DOHH2 (cell line): ENCODE measurements at regions not wholly inside any gene's neighbourhood (a gene's known extent, or its start where the extent isn't known, plus 50 kb on each side); places are given as distances from the start of the nearest gene placed in this dataset.
"Not testable (repeated sequence)": the region's sequence is repeated elsewhere in the genome, so short reads cannot be mapped to it uniquely, and the experiment has no call there.

ENCODE experiments used
- H3F3A ChIP-seq: fragments of 200-600 bp; sonication (generic), shearing (Covaris generic); 2 replicates; pipeline ENCODE4 v1.6.0; 2016; ENCODE audit warnings: antibody characterized with exemption, mild to moderate bottlenecking; ENCODE audit not compliant: control insufficient read depth, insufficient read depth
- H3K27ac ChIP-seq: fragments of 200-600 bp; sonication (generic); 2 replicates; pipeline ENCODE4 v1.5.1; 2014; ENCODE audit warnings: low read depth, mild to moderate bottlenecking, low read length, moderate library complexity
- H3K27me3 ChIP-seq: fragments of 200-600 bp; sonication (generic); 2 replicates; pipeline ENCODE4 v1.6.1; 2014; ENCODE audit warnings: mild to moderate bottlenecking, low read length, mixed read lengths; ENCODE audit not compliant: control insufficient read depth
- H3K36me3 ChIP-seq: fragments of 200-600 bp; sonication (generic); 2 replicates; pipeline ENCODE4 v1.6.1; 2014; ENCODE audit warnings: mild to moderate bottlenecking, low read length, moderate library complexity, mixed read lengths; ENCODE audit not compliant: control insufficient read depth
- H3K4me1 ChIP-seq: fragments of 200-600 bp; sonication (generic); 2 replicates; pipeline ENCODE4 v1.6.1; 2014; ENCODE audit warnings: mild to moderate bottlenecking, low read length, mixed read lengths; ENCODE audit not compliant: control insufficient read depth
- H3K4me2 ChIP-seq: fragments of 200-600 bp; sonication (generic); 2 replicates; pipeline ENCODE4 v1.6.0; 2014; ENCODE audit warnings: mild to moderate bottlenecking, low read length, moderate library complexity
- H3K4me3 ChIP-seq: fragments of 200-600 bp; sonication (generic); 2 replicates; pipeline ENCODE4 v1.5.1; 2014; ENCODE audit warnings: mild to moderate bottlenecking, low read length, mixed read lengths
- H3K79me2 ChIP-seq: fragments of 200-600 bp; sonication (generic); 2 replicates; pipeline ENCODE4 v1.6.1; 2014; ENCODE audit warnings: mild to moderate bottlenecking, low read length, mixed read lengths; ENCODE audit not compliant: control insufficient read depth
- H3K9me2 ChIP-seq: fragments of 200-600 bp; sonication (generic); replicated peaks from 2 replicates; pipeline ENCODE4 v1.6.1; 2014; ENCODE audit warnings: mild to moderate bottlenecking, low read length, mixed read lengths; ENCODE audit not compliant: control insufficient read depth
- H3K9me3 ChIP-seq: fragments of 200-600 bp; sonication (generic); 2 replicates; pipeline ENCODE4 v1.6.1; 2014; ENCODE audit warnings: antibody characterized with exemption, low read length, mixed read lengths; ENCODE audit not compliant: control insufficient read depth, insufficient read depth
- H4K20me1 ChIP-seq: fragments of 200-600 bp; sonication (generic); 2 replicates; pipeline ENCODE4 v1.6.0; 2014; ENCODE audit warnings: low read depth, mild to moderate bottlenecking, antibody characterized with exemption, low read length, moderate library complexity; ENCODE audit not compliant: control insufficient read depth, insufficient read depth
- CTCF ChIP-seq: fragments of 200-600 bp; sonication (generic); IDR thresholded peaks from one replicate; pipeline ENCODE4 v1.5.1; 2014; ENCODE audit warnings: antibody characterized with exemption, mild to moderate bottlenecking, low read depth, low read length; ENCODE audit not compliant: poor library complexity, severe bottlenecking
- EZH2phosphoT487 ChIP-seq: fragments of 200-600 bp; sonication (generic); IDR thresholded peaks from 2 replicates; pipeline ENCODE4 v1.6.1; 2017; ENCODE audit warnings: borderline replicate concordance, mild to moderate bottlenecking, antibody characterized with exemption, low read length, moderate library complexity, mixed read lengths

- H3K4me2 ChIP-seq, result peak overlapping the region; percentile 11; the same call in 1 of the 2 replicates
- no peak overlapping the region for H3K4me3 ChIP-seq
Measured at GRCh38 chr5:60436518-60436917, 263.4 kb downstream of the DEPDC1B start.

GRCh38 chr5:60435808-60436207 lies 264.2 kb downstream of the DEPDC1B start:
- Histone ChIP-seq H3K36me3 (no peaks in the 10 kb centered on the region), H3K4me1 (peaks cover 13% of the 10 kb centered on the region), H3K9me3 (no peaks in the 10 kb centered on the region), H3K4me3 (no peak overlapping the region), H3K79me2 (no peaks in the 10 kb centered on the region), H3F3A (no peaks in the 10 kb centered on the region), H3K4me2 (no peak overlapping the region), H4K20me1 (no peaks in the 10 kb centered on the region), H3K27ac (no peak overlapping the region), H3K9me2 (no peaks in the 10 kb centered on the region), H3K27me3 (no peaks in the 10 kb centered on the region)
- no peak for TF ChIP-seq EZH2phosphoT487
- TF ChIP-seq CTCF, result no peak

More at GRCh38 chr5:60436518-60436917, 263.4 kb downstream of the DEPDC1B start:
- Histone ChIP-seq H3K79me2 (no peaks in the 10 kb centered on the region), H3K4me1 (peaks cover 13% of the 10 kb centered on the region), H3K36me3 (no peaks in the 10 kb centered on the region), H3K9me2 (no peaks in the 10 kb centered on the region), H4K20me1 (no peaks in the 10 kb centered on the region), H3K27ac (no peak overlapping the region), H3K9me3 (no peaks in the 10 kb centered on the region), H3K27me3 (no peaks in the 10 kb centered on the region), H3F3A (no peaks in the 10 kb centered on the region)
- TF ChIP-seq EZH2phosphoT487 (no peak), CTCF (no peak)

GRCh38 chr5:60426189-60426588 lies 273.8 kb downstream of the DEPDC1B start:
- H3K79me2 ChIP-seq, H3F3A ChIP-seq, H3K9me2 ChIP-seq, H3K4me3 ChIP-seq, H3K36me3 ChIP-seq, H3K4me1 ChIP-seq, H3K4me2 ChIP-seq, H3K27ac ChIP-seq, H3K9me3 ChIP-seq, H3K27me3 ChIP-seq, H4K20me1 ChIP-seq: not testable (repeated sequence)

GRCh38 chr5:60420773-60421172 lies 279.2 kb downstream of the DEPDC1B start:
- H3K9me3 ChIP-seq, H3F3A ChIP-seq, H3K4me1 ChIP-seq, H3K36me3 ChIP-seq, H3K4me2 ChIP-seq, H4K20me1 ChIP-seq, H3K27me3 ChIP-seq, H3K27ac ChIP-seq, H3K4me3 ChIP-seq, H3K9me2 ChIP-seq, H3K79me2 ChIP-seq: not testable (repeated sequence)
